H9 (cell line): ENCODE measurements at regions not wholly inside any gene's neighbourhood (a gene's known extent, or its start where the extent isn't known, plus 50 kb on each side); places are given as distances from the start of the nearest gene placed in this dataset.

Experiments
- DNase-seq: peaks from one replicate; pipeline ENCODE4 v3.0.0-alpha.2; 2017
- H2AFZ ChIP-seq: one replicate; pipeline ENCODE4 v1.6.1; 2013; ENCODE audit warnings: mild to moderate bottlenecking, low read length, control low read depth, moderate library complexity
- H2AK5ac ChIP-seq: 2 replicates; pipeline ENCODE4 v1.6.1; 2013; ENCODE audit warnings: low read length, control low read depth, mixed read lengths; ENCODE audit not compliant: insufficient read length
- H2BK120ac ChIP-seq: one replicate; pipeline ENCODE4 v1.6.1; 2013; ENCODE audit warnings: low read depth, mild to moderate bottlenecking, low read length, control low read depth, inconsistent platforms; ENCODE audit not compliant: poor library complexity, severe bottlenecking
- H2BK12ac ChIP-seq: 2 replicates; pipeline ENCODE4 v1.6.1; 2013; ENCODE audit warnings: low read length, control low read depth, mixed read lengths, low read depth; ENCODE audit not compliant: insufficient read length
- H2BK15ac ChIP-seq: 2 replicates; pipeline ENCODE4 v1.6.1; 2013; ENCODE audit warnings: low read depth, low read length, control low read depth
- H2BK20ac ChIP-seq: one replicate; pipeline ENCODE4 v1.6.1; 2013; ENCODE audit warnings: low read depth, mild to moderate bottlenecking, low read length, control low read depth, inconsistent platforms; ENCODE audit not compliant: poor library complexity, severe bottlenecking
- H2BK5ac ChIP-seq: 2 replicates; pipeline ENCODE4 v1.6.1; 2013; ENCODE audit warnings: low read length, control low read depth, mixed read lengths; ENCODE audit not compliant: insufficient read length
- H3K14ac ChIP-seq: 2 replicates; pipeline ENCODE4 v1.6.1; 2013; ENCODE audit warnings: low read length, control low read depth; ENCODE audit not compliant: insufficient read depth
- H3K18ac ChIP-seq: 2 replicates; pipeline ENCODE4 v1.6.1; 2013; ENCODE audit warnings: low read depth, mild to moderate bottlenecking, mixed read lengths, low read length, control low read depth; ENCODE audit not compliant: insufficient read length
- H3K23ac ChIP-seq: 2 replicates; pipeline ENCODE4 v1.6.1; 2013; ENCODE audit warnings: low read length, control low read depth, mixed read lengths, low read depth; ENCODE audit not compliant: insufficient read length
- H3K23me2 ChIP-seq: 2 replicates; pipeline ENCODE4 v1.6.1; 2013; ENCODE audit warnings: low read depth, mild to moderate bottlenecking, mixed read lengths, low read length, control low read depth; ENCODE audit not compliant: insufficient read length, poor library complexity, severe bottlenecking
- H3K27ac ChIP-seq: 2 replicates; pipeline ENCODE4 v1.5.1; 2013; ENCODE audit warnings: low read length, control low read depth, mixed read lengths, low read depth; ENCODE audit not compliant: insufficient read length
- H3K27me3 ChIP-seq: 2 replicates; pipeline ENCODE4 v1.6.1; 2013; ENCODE audit warnings: low read length, control low read depth, inconsistent platforms; ENCODE audit not compliant: insufficient read depth
- H3K4ac ChIP-seq: 2 replicates; pipeline ENCODE4 v1.6.1; 2013; ENCODE audit warnings: low read depth, mild to moderate bottlenecking, control low read depth, inconsistent platforms, low read length, moderate library complexity
- H3K4me1 ChIP-seq: 2 replicates; pipeline ENCODE4 v1.6.1; 2013; ENCODE audit warnings: low read length, control low read depth, inconsistent platforms; ENCODE audit not compliant: insufficient read depth
- H3K4me2 ChIP-seq: 2 replicates; pipeline ENCODE4 v1.6.1; 2013; ENCODE audit warnings: low read length, control low read depth, mixed read lengths; ENCODE audit not compliant: insufficient read length, insufficient read depth
- H3K56ac ChIP-seq: 2 replicates; pipeline ENCODE4 v1.6.1; 2013; ENCODE audit warnings: low read depth, mild to moderate bottlenecking, mixed read lengths, low read length, control low read depth; ENCODE audit not compliant: insufficient read length
- H3K79me1 ChIP-seq: 2 replicates; pipeline ENCODE4 v1.6.1; 2013; ENCODE audit warnings: low read depth, mild to moderate bottlenecking, moderate library complexity, low read length, control low read depth, inconsistent platforms; ENCODE audit not compliant: insufficient read depth, poor library complexity, severe bottlenecking
- H3K79me2 ChIP-seq: 2 replicates; pipeline ENCODE4 v1.6.1; 2013; ENCODE audit warnings: low read length, control low read depth, inconsistent platforms; ENCODE audit not compliant: insufficient read depth
- H3K9ac ChIP-seq: 2 replicates; pipeline ENCODE4 v1.6.1; 2013; ENCODE audit warnings: low read length, control low read depth, mixed read lengths; ENCODE audit not compliant: insufficient read length; ENCODE audit errors: extremely low read depth
- H3K9me3 ChIP-seq: one replicate; pipeline ENCODE4 v1.6.1; 2013; ENCODE audit warnings: low read depth, low read length, inconsistent platforms; ENCODE audit not compliant: control insufficient read depth
- H3T11ph ChIP-seq: one replicate; pipeline ENCODE4 v1.6.1; 2013; ENCODE audit warnings: mild to moderate bottlenecking, low read length, control low read depth, inconsistent platforms
- H4K20me1 ChIP-seq: one replicate; pipeline ENCODE4 v1.6.1; 2013; ENCODE audit not compliant: control insufficient read depth, insufficient read length, insufficient read depth
- H4K5ac ChIP-seq: 2 replicates; pipeline ENCODE4 v1.6.1; 2013; ENCODE audit warnings: low read depth, mild to moderate bottlenecking, mixed read lengths, low read length, control low read depth; ENCODE audit not compliant: insufficient read length
- H4K8ac ChIP-seq: replicated peaks from 2 replicates; pipeline ENCODE4 v1.6.1; 2013; ENCODE audit warnings: low read length, control low read depth, mixed read lengths, low read depth; ENCODE audit not compliant: insufficient read length
- H4K91ac ChIP-seq: 2 replicates; pipeline ENCODE4 v1.6.1; 2013; ENCODE audit warnings: low read depth, mild to moderate bottlenecking, moderate library complexity, mixed read lengths, low read length, control low read depth; ENCODE audit not compliant: insufficient read length
- H3K27ac Mint-ChIP-seq, 3 experiments: 2 replicates in 2 of 3; 3 replicates in 1 of 3; pipeline ENCODE4 v1.8.0; 2020 to 2021; ENCODE audit warnings: mixed read lengths in 3 of 3, mild to moderate bottlenecking in 1 of 3, moderate library complexity in 1 of 3
- H3K27me3 Mint-ChIP-seq: 2 replicates; pipeline ENCODE4 v1.8.0; 2021; ENCODE audit warnings: low read depth, mild to moderate bottlenecking, moderate library complexity, mixed read lengths
- H3K36me3 Mint-ChIP-seq, 3 experiments: 2 replicates in 2 of 3; 3 replicates in 1 of 3; pipeline ENCODE4 v1.8.0; 2020 to 2021; ENCODE audit warnings: low read depth in 3 of 3, mixed read lengths in 3 of 3; ENCODE audit not compliant: insufficient read depth in 1 of 3
- H3K4me1 Mint-ChIP-seq, 2 experiments: 2 replicates each; pipeline ENCODE4 v1.8.0; 2020; ENCODE audit warnings: mixed read lengths in 2 of 2
- H3K4me3 Mint-ChIP-seq, 2 experiments: 2 replicates in 1 of 2; 3 replicates in 1 of 2; pipeline ENCODE4 v1.8.0; 2020 to 2021; ENCODE audit warnings: mild to moderate bottlenecking in 2 of 2, mixed read lengths in 2 of 2, moderate library complexity in 1 of 2
- H3K9me3 Mint-ChIP-seq, 2 experiments: 2 replicates in 1 of 2; 3 replicates in 1 of 2; pipeline ENCODE4 v1.8.0; 2020; ENCODE audit warnings: mild to moderate bottlenecking in 2 of 2, mixed read lengths in 2 of 2, moderate library complexity in 1 of 2
- CTCF ChIP-seq: fragments of 200-600 bp; sonication (generic); conservative IDR thresholded peaks from 3 replicates; pipeline ENCODE4 v1.8.0; 2021; ENCODE audit warnings: antibody characterized with exemption, mild to moderate bottlenecking
- WGBS: extraction: QIAGEN DNeasy Blood & Tissue Kit; methylation state at CpG from one replicate; pipeline ENCODE4 v1.1.7; 2013; ENCODE audit warnings: missing lambda C conversion rate, low lambda C conversion rate, mixed read lengths; ENCODE audit not compliant: insufficient read length; ENCODE audit errors: extremely low coverage; 5-methylcytosine and 5-hydroxymethylcytosine counted together

GRCh38 chr15:98124581-98124980, 164.1 kb downstream of the ARRDC4 start:
- Histone ChIP-seq H4K91ac (no peak overlapping the region), H3K79me1 (no peaks in the 10 kb centered on the region), H3K4me2 (no peak overlapping the region), H2BK120ac (no peak overlapping the region), H2BK15ac (no peak overlapping the region), H3K79me2 (no peaks in the 10 kb centered on the region), H3K4ac (no peak overlapping the region), H2BK20ac (no peak overlapping the region), H2BK12ac (no peak overlapping the region), H3K27me3 (no peaks in the 10 kb centered on the region), H4K8ac (no peak overlapping the region), H3K56ac (no peak overlapping the region), H3K23ac (no peak overlapping the region), H3T11ph (no peak overlapping the region), H4K20me1 (no peaks in the 10 kb centered on the region), H3K23me2 (no peaks in the 10 kb centered on the region), H2AK5ac (no peak overlapping the region), H4K5ac (no peak overlapping the region), H3K27ac (no peak overlapping the region), H3K9me3 (no peaks in the 10 kb centered on the region), H2BK5ac (no peak overlapping the region), H3K14ac (no peak overlapping the region), H3K4me1 (peaks cover 2% of the 10 kb centered on the region; the same call in 1 of the 2 replicates), H3K18ac (no peak overlapping the region), H2AFZ (no peak overlapping the region), H3K9ac (no peak overlapping the region)
- H3K36me3 Mint-ChIP-seq: no peaks in the 10 kb centered on the region
- H3K27me3 Mint-ChIP-seq: no peaks in the 10 kb centered on the region; the same call in 1 of the 2 replicates
- H3K27ac Mint-ChIP-seq: no peak overlapping the region
- H3K4me1 Mint-ChIP-seq: peaks cover 6 to 19% of the 10 kb centered on the region in 2 experiments
- no peak for DNase-seq
- TF ChIP-seq CTCF: no peak
- no peak overlapping the region for H3K4me3 Mint-ChIP-seq
- no peaks in the 10 kb centered on the region for H3K9me3 Mint-ChIP-seq
- no CpG with 5 or more reads among the region's 6 CpGs for WGBS
